Endothelial cell of umbilical vein (primary cell): ENCODE measurements at regions not wholly inside any gene's neighbourhood (a gene's known extent, or its start where the extent isn't known, plus 50 kb on each side); places are given as distances from the start of the nearest gene placed in this dataset.

ENCODE experiments used
- BruUV-seq: library from RNA; stranded (reverse); fragments of 400-500 nt; replicated peaks from 2 replicates; lab custom pipeline; 2021; lab: Mats Ljungman, UMichigan
- CTCF ChIA-PET: fragments of 300-600, 350-600 bp; sonication (Branson Sonifier 250); formaldehyde crosslinking; loops from one replicate; lab custom pipeline; 2021; ENCODE audit warnings: antibody characterized with exemption, inconsistent platforms; lab: Charles Lee
- POLR2A ChIA-PET: fragments of 300-600, 350-600 bp; sonication (Branson Sonifier 250); formaldehyde crosslinking; loops from one replicate; lab custom pipeline; 2021; ENCODE audit warnings: antibody characterized with exemption, inconsistent platforms; lab: Charles Lee
- DNase-seq: peaks from one replicate; pipeline ENCODE4 v3.0.0-alpha.2; 2011; ENCODE audit warnings: low read depth, low spot score
- FAIRE-seq: peaks from 2 replicates; lab custom pipeline; 2011; peaks lifted over from hg19 to GRCh38; lab: Jason Lieb, UNC
- H2AFZ ChIP-seq: 2 replicates; pipeline ENCODE4 v1.6.0; 2012; ENCODE audit warnings: low read depth, low read length, control low read depth, inconsistent platforms
- H3K27ac ChIP-seq: 2 replicates; pipeline ENCODE4 v1.5.1; 2011; ENCODE audit warnings: low read depth, mild to moderate bottlenecking, control low read depth, low read length, moderate library complexity; ENCODE audit not compliant: insufficient read depth
- H3K27me3 ChIP-seq, 2 experiments: 2 replicates each; pipeline versions ENCODE4 v1.6.0 to v1.6.1; 2011; ENCODE audit warnings: low read length in 2 of 2, mixed read lengths in 1 of 2; ENCODE audit not compliant: control insufficient read depth in 2 of 2, insufficient read depth in 2 of 2
- H3K36me3 ChIP-seq, 2 experiments: 2 replicates in 1 of 2; 3 replicates in 1 of 2; pipeline ENCODE4 v1.5.1; 2011; ENCODE audit warnings: low read length in 2 of 2, mild to moderate bottlenecking in 1 of 2, moderate library complexity in 1 of 2; ENCODE audit not compliant: control insufficient read depth in 2 of 2, insufficient read depth in 2 of 2; ENCODE audit errors: extremely low read depth in 1 of 2
- H3K4me1 ChIP-seq: 3 replicates; pipeline ENCODE4 v1.5.1; 2011; ENCODE audit warnings: mild to moderate bottlenecking, low read length; ENCODE audit not compliant: control insufficient read depth, insufficient read depth; ENCODE audit errors: extremely low read depth
- H3K4me2 ChIP-seq: 2 replicates; pipeline ENCODE4 v1.6.1; 2011; ENCODE audit warnings: low read length, control low read depth, mixed read lengths; ENCODE audit not compliant: insufficient read depth
- H3K4me3 ChIP-seq, 3 experiments: fragments of 200-600 bp in 1 of 3; sonication (generic), shearing (Covaris generic) in 1 of 3; replicated peaks in 1 of 3; 2 replicates each; pipeline ENCODE4 v1.5.1; 2011 to 2016; ENCODE audit warnings: control low read depth in 3 of 3, low read length in 3 of 3, mild to moderate bottlenecking in 2 of 3, inconsistent platforms in 1 of 3, low read depth in 1 of 3, moderate library complexity in 1 of 3; ENCODE audit not compliant: insufficient read depth in 1 of 3
- H3K79me2 ChIP-seq: 2 replicates; pipeline ENCODE4 v1.6.0; 2012; ENCODE audit warnings: low read length, inconsistent platforms; ENCODE audit not compliant: control insufficient read depth, insufficient read depth
- H3K9ac ChIP-seq: replicated peaks from 2 replicates; pipeline ENCODE3; 2011; ENCODE audit warnings: low read length, control low read depth; ENCODE audit not compliant: insufficient read depth; ENCODE audit errors: extremely low read depth
- H3K9me1 ChIP-seq: replicated peaks from 3 replicates; pipeline ENCODE4 v1.6.0; 2011; ENCODE audit warnings: mild to moderate bottlenecking, low read length; ENCODE audit not compliant: control insufficient read depth, insufficient read depth; ENCODE audit errors: extremely low read depth
- H3K9me3 ChIP-seq: replicated peaks from 2 replicates; pipeline ENCODE4 v1.5.1; 2012; ENCODE audit warnings: low read length, inconsistent platforms; ENCODE audit not compliant: control insufficient read depth, insufficient read depth
- H4K20me1 ChIP-seq: replicated peaks from 2 replicates; pipeline ENCODE3; 2011; ENCODE audit warnings: mild to moderate bottlenecking, low read length; ENCODE audit not compliant: control insufficient read depth, insufficient read depth; ENCODE audit errors: extremely low read depth
- CTCF ChIP-seq, 2 donors: IDR thresholded peaks; 1 replicate in 1 of 2; 2 replicates in 1 of 2; pipeline ENCODE4 v1.5.1; 2011; ENCODE audit warnings: low read length in 2 of 2, mild to moderate bottlenecking in 2 of 2, moderate library complexity in 2 of 2, control low read depth in 1 of 2, inconsistent platforms in 1 of 2, low read depth in 1 of 2; ENCODE audit not compliant: insufficient read depth in 1 of 2; ENCODE audit errors: extremely low read depth in 1 of 2
- EZH2 ChIP-seq: IDR thresholded peaks from 2 replicates; pipeline ENCODE4 v1.6.1; 2012; ENCODE audit warnings: borderline replicate concordance, low read depth, mild to moderate bottlenecking, moderate library complexity, low read length, inconsistent platforms; ENCODE audit not compliant: severe bottlenecking
- FOS ChIP-seq: IDR thresholded peaks from 2 replicates; pipeline ENCODE4 v1.6.1; 2011; ENCODE audit warnings: mild to moderate bottlenecking, low read length, moderate library complexity, borderline replicate concordance; ENCODE audit not compliant: insufficient read depth
- GATA2 ChIP-seq: IDR thresholded peaks from 2 replicates; pipeline ENCODE4 v1.7.0; 2011; ENCODE audit warnings: low read depth, mild to moderate bottlenecking, moderate library complexity, mixed read lengths, low read length; ENCODE audit not compliant: insufficient read length, insufficient read depth
- JUN ChIP-seq: IDR thresholded peaks from 2 replicates; pipeline ENCODE4 v1.6.1; 2011; ENCODE audit warnings: borderline replicate concordance, low read depth; ENCODE audit not compliant: insufficient read length, insufficient read depth
- MAX ChIP-seq: IDR thresholded peaks from 2 replicates; pipeline ENCODE4 v1.6.1; 2011; ENCODE audit not compliant: insufficient read depth, insufficient read length
- MYC ChIP-seq: IDR thresholded peaks from one replicate; pipeline ENCODE4 v1.6.1; 2011; ENCODE audit warnings: mild to moderate bottlenecking, low read depth, low read length
- POLR2A ChIP-seq: IDR thresholded peaks from 2 replicates; pipeline ENCODE4 v1.6.1; 2012; ENCODE audit warnings: low read depth, mild to moderate bottlenecking, control low read depth, low read length
- POLR2AphosphoS5 ChIP-seq: IDR thresholded peaks from 2 replicates; pipeline ENCODE4 v1.6.1; 2012; ENCODE audit warnings: low read depth, mild to moderate bottlenecking, control low read depth, low read length, moderate library complexity; ENCODE audit not compliant: insufficient read depth
- dilution Hi-C: fragments of 300-500 bp; cut with MboI; formaldehyde crosslinking; loops from one replicate; pipeline ENCODE4 v1.15.0; 2019; ENCODE audit warnings: low sequenced_read_pairs; ENCODE audit not compliant: extremely low pct_ligation_motif_present
- intact Hi-C: fragments of 100-400 bp; cut with micrococcal nuclease; formaldehyde crosslinking; loops from one replicate; pipeline ENCODE4 v1.10.0; 2022

GRCh38 chr1:55800503-55800902 is 585.3 kb upstream of the USP24 start:
- CTCF ChIA-PET, result interaction anchor here (1.1 kb wide), 1 partner anchor 10 kb away, joined by 3 read pairs; no protein-coding TSS in a partner anchor
- POLR2A ChIA-PET, result no interaction called here
- H3K27ac ChIP-seq, result no peak overlapping the region
- H3K9ac ChIP-seq, result no peak overlapping the region
- H2AFZ ChIP-seq, result no peak overlapping the region
- TF ChIP-seq GATA2 (no peak), MYC (no peak), POLR2A (no peak), MAX (no peak), EZH2 (no peak), POLR2AphosphoS5 (no peak), CTCF (IDR thresholded peaks at IDR 0.05; ENCODE audit: extremely low read depth in 1 of 2, insufficient read depth in 1 of 2, low read depth in 1 of 2, low read length in 2 of 2) (no peak), JUN (no peak), FOS (no peak)
- H3K9me1 ChIP-seq, result no peaks in the 10 kb centered on the region
- no peak overlapping the region for H3K4me2 ChIP-seq
- BruUV-seq, result no TSS peak
- dilution Hi-C loops (no loop called here), intact Hi-C loops (no loop called here)
- no peaks in the 10 kb centered on the region for H4K20me1 ChIP-seq
- H3K27me3 ChIP-seq, result no peaks in the 10 kb centered on the region
- H3K9me3 ChIP-seq, result no peaks in the 10 kb centered on the region
- no peak for DNase-seq
- FAIRE-seq, result no peak
- H3K4me1 ChIP-seq, result no peaks in the 10 kb centered on the region
- H3K4me3 ChIP-seq, result no peak overlapping the region
- no peaks in the 10 kb centered on the region for H3K79me2 ChIP-seq
- H3K36me3 ChIP-seq, result no peaks in the 10 kb centered on the region
